GM23338 (cell line): ENCODE measurements at regions not wholly inside any gene's neighbourhood (a gene's known extent, or its start where the extent isn't known, plus 50 kb on each side); places are given as distances from the start of the nearest gene placed in this dataset.

Source experiments
- ATAC-seq: fragments of 200-7000 bp; cut with Tn5 transposase; 3 replicates; pipeline ENCODE4 v1.9.1; 2020
- DNase-seq: peaks from one replicate; pipeline ENCODE4 v3.0.0-alpha.2; 2015; ENCODE audit warnings: low spot score
- H2AFZ ChIP-seq: fragments of 200-600 bp; sonication (generic); 2 replicates; pipeline ENCODE4 v1.8.0; 2016; ENCODE audit warnings: antibody characterized with exemption, mild to moderate bottlenecking, moderate library complexity
- H3F3A ChIP-seq: fragments of 200-600 bp; sonication (generic); replicated peaks from 2 replicates; pipeline ENCODE4 v1.8.0; 2017; ENCODE audit warnings: antibody characterized with exemption, mixed run types, low read depth
- H3K27ac ChIP-seq: fragments of 200-600 bp; sonication (generic); 2 replicates; pipeline ENCODE4 v1.6.1; 2016; ENCODE audit warnings: low read depth
- H3K27me3 ChIP-seq: fragments of 200-600 bp; sonication (generic); 2 replicates; pipeline ENCODE4 v1.8.0; 2016; ENCODE audit warnings: mild to moderate bottlenecking, mixed run types, moderate library complexity; ENCODE audit not compliant: insufficient read depth
- H3K36me3 ChIP-seq: fragments of 200-600 bp; sonication (generic); 2 replicates; pipeline ENCODE4 v1.8.0; 2016; ENCODE audit warnings: mild to moderate bottlenecking; ENCODE audit not compliant: insufficient read depth
- H3K4me1 ChIP-seq: fragments of 200-600 bp; sonication (generic); 2 replicates; pipeline ENCODE4 v1.8.0; 2016; ENCODE audit warnings: mild to moderate bottlenecking, moderate library complexity; ENCODE audit not compliant: insufficient read depth
- H3K4me2 ChIP-seq: fragments of 200-600 bp; sonication (generic); 2 replicates; pipeline ENCODE4 v1.7.1; 2017; ENCODE audit warnings: mixed run types
- H3K4me3 ChIP-seq: fragments of 200-600 bp; sonication (generic); 2 replicates; pipeline ENCODE4 v1.6.1; 2016; ENCODE audit warnings: mixed run types
- H3K79me2 ChIP-seq: fragments of 200-600 bp; sonication (generic); replicated peaks from 2 replicates; pipeline ENCODE4 v1.8.0; 2017; ENCODE audit warnings: mild to moderate bottlenecking; ENCODE audit not compliant: insufficient read depth
- H3K9me2 ChIP-seq: fragments of 200-600 bp; sonication (generic); 2 replicates; pipeline ENCODE4 v1.8.0; 2017; ENCODE audit not compliant: insufficient read depth
- H4K20me1 ChIP-seq: fragments of 200-600 bp; sonication (generic); replicated peaks from 2 replicates; pipeline ENCODE4 v1.8.0; 2017; ENCODE audit warnings: mild to moderate bottlenecking; ENCODE audit not compliant: insufficient read depth
- H3K27ac Mint-ChIP-seq: 2 replicates; pipeline ENCODE4 v1.8.0; 2020; ENCODE audit warnings: inconsistent platforms, mild to moderate bottlenecking, moderate library complexity, mixed read lengths
- H3K27me3 Mint-ChIP-seq: 3 replicates; pipeline ENCODE4 v1.8.0; 2022; ENCODE audit warnings: low read depth, mild to moderate bottlenecking, moderate library complexity, mixed read lengths, inconsistent platforms; ENCODE audit not compliant: insufficient read depth, poor library complexity
- H3K36me3 Mint-ChIP-seq: 3 replicates; pipeline ENCODE4 v1.8.0; 2021; ENCODE audit warnings: low read depth, mild to moderate bottlenecking, inconsistent platforms, moderate library complexity, mixed read lengths
- H3K4me1 Mint-ChIP-seq: 3 replicates; pipeline ENCODE4 v1.8.0; 2020; ENCODE audit warnings: mild to moderate bottlenecking, inconsistent platforms, mixed read lengths
- H3K4me3 Mint-ChIP-seq: 3 replicates; pipeline ENCODE4 v1.8.0; 2021; ENCODE audit warnings: moderate library complexity, mild to moderate bottlenecking, inconsistent platforms, mixed read lengths
- H3K9me3 Mint-ChIP-seq: 3 replicates; pipeline ENCODE4 v1.8.0; 2020; ENCODE audit warnings: moderate library complexity, mild to moderate bottlenecking, inconsistent platforms, mixed read lengths
- CREB1 ChIP-seq: fragments of 250-450 bp; sonication (Bioruptor Pico); IDR thresholded peaks from 2 replicates; pipeline ENCODE4 v1.5.0; 2020; ENCODE audit warnings: low read depth, mild to moderate bottlenecking, moderate library complexity
- EZH2 ChIP-seq: fragments of 200-600 bp; sonication (generic); IDR thresholded peaks from one replicate; pipeline ENCODE4 v1.8.0; 2017; ENCODE audit warnings: antibody characterized with exemption, mild to moderate bottlenecking, low read depth; ENCODE audit not compliant: unreplicated experiment
- STAT1 ChIP-seq: IDR thresholded peaks from one replicate; pipeline ENCODE4 v1.6.1; 2016; ENCODE audit warnings: antibody characterized with exemption; ENCODE audit not compliant: unreplicated experiment
- ZNF114 ChIP-seq: fragments of 250-450 bp; sonication (Bioruptor Pico); IDR thresholded peaks from 2 replicates; pipeline ENCODE4 v1.5.0; 2020; ENCODE audit warnings: mild to moderate bottlenecking, moderate library complexity
- ZNF331 ChIP-seq: fragments of 250-450 bp; sonication (Bioruptor Pico); IDR thresholded peaks from 2 replicates; pipeline ENCODE4 v1.5.0; 2020; ENCODE audit warnings: low read depth, mild to moderate bottlenecking, moderate library complexity
- TF ChIP-seq, protein P1 (sequence below): fragments of 250-450 bp; sonication (Bioruptor Pico); IDR thresholded peaks from 2 replicates; pipeline ENCODE4 v1.5.0; 2020; ENCODE audit warnings: mild to moderate bottlenecking, moderate library complexity

DNA sequence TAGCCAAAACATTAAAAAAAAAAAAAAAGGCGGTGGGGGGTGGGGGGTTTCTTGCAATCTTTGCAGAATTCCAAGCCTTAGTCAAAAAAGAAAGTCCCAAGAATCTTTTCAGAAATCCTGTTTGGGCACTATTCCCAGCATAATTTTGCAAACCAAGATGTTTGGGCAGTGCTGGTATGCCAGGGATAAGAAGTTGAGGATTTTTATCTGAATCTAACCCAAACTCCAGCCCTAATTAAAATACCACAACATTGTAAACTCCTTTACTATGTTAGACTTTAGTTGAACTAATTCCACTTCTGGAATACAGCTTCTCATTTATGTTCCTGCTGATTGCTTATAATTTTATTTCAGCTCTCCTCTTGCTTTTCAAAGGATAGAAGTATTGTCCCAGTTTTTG is 504.1 kb upstream of the ADGRL2 start (continued):
- TF ChIP-seq, protein P1, sequence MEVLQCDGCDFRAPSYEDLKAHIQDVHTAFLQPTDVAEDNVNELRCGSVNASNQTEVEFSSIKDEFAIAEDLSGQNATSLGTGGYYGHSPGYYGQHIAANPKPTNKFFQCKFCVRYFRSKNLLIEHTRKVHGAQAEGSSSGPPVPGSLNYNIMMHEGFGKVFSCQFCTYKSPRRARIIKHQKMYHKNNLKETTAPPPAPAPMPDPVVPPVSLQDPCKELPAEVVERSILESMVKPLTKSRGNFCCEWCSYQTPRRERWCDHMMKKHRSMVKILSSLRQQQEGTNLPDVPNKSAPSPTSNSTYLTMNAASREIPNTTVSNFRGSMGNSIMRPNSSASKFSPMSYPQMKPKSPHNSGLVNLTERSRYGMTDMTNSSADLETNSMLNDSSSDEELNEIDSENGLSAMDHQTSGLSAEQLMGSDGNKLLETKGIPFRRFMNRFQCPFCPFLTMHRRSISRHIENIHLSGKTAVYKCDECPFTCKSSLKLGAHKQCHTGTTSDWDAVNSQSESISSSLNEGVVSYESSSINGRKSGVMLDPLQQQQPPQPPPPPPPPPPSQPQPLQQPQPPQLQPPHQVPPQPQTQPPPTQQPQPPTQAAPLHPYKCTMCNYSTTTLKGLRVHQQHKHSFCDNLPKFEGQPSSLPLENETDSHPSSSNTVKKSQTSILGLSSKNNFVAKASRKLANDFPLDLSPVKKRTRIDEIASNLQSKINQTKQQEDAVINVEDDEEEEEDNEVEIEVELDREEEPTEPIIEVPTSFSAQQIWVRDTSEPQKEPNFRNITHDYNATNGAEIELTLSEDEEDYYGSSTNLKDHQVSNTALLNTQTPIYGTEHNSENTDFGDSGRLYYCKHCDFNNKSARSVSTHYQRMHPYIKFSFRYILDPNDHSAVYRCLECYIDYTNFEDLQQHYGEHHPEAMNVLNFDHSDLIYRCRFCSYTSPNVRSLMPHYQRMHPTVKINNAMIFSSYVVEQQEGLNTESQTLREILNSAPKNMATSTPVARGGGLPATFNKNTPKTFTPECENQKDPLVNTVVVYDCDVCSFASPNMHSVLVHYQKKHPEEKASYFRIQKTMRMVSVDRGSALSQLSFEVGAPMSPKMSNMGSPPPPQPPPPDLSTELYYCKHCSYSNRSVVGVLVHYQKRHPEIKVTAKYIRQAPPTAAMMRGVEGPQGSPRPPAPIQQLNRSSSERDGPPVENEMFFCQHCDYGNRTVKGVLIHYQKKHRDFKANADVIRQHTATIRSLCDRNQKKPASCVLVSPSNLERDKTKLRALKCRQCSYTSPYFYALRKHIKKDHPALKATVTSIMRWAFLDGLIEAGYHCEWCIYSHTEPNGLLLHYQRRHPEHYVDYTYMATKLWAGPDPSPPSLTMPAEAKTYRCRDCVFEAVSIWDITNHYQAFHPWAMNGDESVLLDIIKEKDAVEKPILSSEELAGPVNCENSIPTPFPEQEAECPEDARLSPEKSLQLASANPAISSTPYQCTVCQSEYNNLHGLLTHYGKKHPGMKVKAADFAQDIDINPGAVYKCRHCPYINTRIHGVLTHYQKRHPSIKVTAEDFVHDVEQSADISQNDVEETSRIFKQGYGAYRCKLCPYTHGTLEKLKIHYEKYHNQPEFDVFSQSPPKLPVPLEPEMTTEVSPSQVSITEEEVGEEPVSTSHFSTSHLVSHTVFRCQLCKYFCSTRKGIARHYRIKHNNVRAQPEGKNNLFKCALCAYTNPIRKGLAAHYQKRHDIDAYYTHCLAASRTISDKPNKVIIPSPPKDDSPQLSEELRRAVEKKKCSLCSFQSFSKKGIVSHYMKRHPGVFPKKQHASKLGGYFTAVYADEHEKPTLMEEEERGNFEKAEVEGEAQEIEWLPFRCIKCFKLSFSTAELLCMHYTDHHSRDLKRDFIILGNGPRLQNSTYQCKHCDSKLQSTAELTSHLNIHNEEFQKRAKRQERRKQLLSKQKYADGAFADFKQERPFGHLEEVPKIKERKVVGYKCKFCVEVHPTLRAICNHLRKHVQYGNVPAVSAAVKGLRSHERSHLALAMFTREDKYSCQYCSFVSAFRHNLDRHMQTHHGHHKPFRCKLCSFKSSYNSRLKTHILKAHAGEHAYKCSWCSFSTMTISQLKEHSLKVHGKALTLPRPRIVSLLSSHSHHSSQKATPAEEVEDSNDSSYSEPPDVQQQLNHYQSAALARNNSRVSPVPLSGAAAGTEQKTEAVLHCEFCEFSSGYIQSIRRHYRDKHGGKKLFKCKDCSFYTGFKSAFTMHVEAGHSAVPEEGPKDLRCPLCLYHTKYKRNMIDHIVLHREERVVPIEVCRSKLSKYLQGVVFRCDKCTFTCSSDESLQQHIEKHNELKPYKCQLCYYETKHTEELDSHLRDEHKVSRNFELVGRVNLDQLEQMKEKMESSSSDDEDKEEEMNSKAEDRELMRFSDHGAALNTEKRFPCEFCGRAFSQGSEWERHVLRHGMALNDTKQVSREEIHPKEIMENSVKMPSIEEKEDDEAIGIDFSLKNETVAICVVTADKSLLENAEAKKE (CRISPR knock-in tag), result no peak
- TF ChIP-seq ZNF331 (CRISPR knock-in tag) (no peak), CREB1 (no peak), STAT1 (no peak)

DNA sequence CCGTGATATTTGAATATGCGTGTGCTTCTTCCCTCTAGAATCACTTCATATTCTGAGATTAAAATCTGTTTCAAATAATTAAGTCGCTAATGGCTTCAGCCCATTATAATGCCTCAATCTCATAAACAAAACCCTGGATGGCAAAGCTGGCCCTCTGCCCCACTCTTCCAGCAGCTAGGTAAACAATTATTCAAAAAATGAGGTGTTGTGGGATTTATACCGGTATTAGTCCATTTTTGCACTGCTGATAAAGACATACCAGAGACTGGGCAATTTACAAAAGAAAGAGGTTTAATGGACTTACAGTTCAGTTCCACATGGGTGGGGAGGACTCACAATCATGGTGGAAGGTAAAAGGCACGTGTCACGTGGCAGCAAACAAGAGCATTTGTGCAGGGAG is 510.4 kb upstream of the ADGRL2 start:
- Histone ChIP-seq H2AFZ (no peak overlapping the region), H3K4me3 (no peak overlapping the region), H3K4me1 (no peaks in the 10 kb centered on the region), H3K36me3 (no peaks in the 10 kb centered on the region), H3K27me3 (no peaks in the 10 kb centered on the region), H3F3A (no peaks in the 10 kb centered on the region), H3K4me2 (no peak overlapping the region), H4K20me1 (no peaks in the 10 kb centered on the region), H3K79me2 (no peaks in the 10 kb centered on the region), H3K27ac (no peak overlapping the region), H3K9me2 (peaks cover 29% of the 10 kb centered on the region)
- ATAC-seq (no peak), DNase-seq (no peak)
- no peaks in the 10 kb centered on the region for H3K27me3 Mint-ChIP-seq
- TF ChIP-seq ZNF114 (CRISPR knock-in tag) (no peak), EZH2 (no peak), ZNF331 (CRISPR knock-in tag) (no peak)
- no peak overlapping the region for H3K27ac Mint-ChIP-seq
- no peak overlapping the region for H3K4me3 Mint-ChIP-seq
- no peaks in the 10 kb centered on the region for H3K4me1 Mint-ChIP-seq
- no peaks in the 10 kb centered on the region for H3K9me3 Mint-ChIP-seq
- H3K36me3 Mint-ChIP-seq, result no peaks in the 10 kb centered on the region; the same call in 2 of the 3 replicates
